HG03064 (cell line): ENCODE measurements at regions not wholly inside any gene's neighbourhood (a gene's known extent, or its start where the extent isn't known, plus 50 kb on each side); places are given as distances from the start of the nearest gene placed in this dataset.

Experiments used
- ATAC-seq: cut with Tn5 transposase; IDR thresholded peaks from one replicate; pipeline ENCODE4 v1.9.1; 2021; ENCODE audit warnings: low read depth; ENCODE audit not compliant: unreplicated experiment

DNA sequence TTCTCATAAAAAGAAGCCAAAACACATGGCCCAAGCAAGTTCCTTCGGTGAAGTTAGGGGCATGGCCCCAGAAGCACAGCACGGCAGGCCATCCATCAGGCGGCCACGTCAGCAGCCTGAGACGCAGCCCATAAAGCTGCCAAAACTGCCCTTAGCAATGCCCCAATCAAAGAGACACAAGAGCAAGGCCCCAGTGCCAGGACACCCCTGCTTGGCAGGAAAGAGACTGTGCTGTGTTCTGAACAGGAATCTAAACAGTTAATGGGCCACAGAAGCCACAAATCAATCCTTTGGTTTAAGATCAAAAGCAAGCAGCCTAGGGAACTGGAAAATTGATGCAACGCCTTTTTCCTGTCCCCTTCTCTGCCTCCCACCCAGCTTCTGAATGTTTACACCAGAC lies 497.0 kb upstream of the USP24 start:
- ATAC-seq = no peak

DNA sequence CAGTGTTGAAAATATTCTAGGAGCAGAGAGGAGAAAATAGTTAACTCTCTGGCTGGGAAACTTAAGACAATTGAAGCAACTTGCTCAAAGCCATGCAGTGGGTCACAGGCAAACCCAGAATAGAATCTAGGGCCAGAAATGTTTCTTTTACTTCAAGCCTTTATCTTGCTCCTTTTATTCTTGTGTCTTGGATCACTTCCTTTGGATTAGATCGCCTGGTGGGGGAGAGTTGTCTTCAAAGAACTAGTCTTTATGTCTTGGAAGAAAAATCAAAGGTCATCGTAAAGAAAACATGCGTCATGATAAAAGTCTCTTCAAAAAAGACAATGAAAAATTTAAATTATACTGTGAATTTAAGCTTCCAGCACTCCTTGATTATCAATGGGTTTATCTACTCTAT lies 493.6 kb upstream of the USP24 start:
- ATAC-seq = no peak

DNA sequence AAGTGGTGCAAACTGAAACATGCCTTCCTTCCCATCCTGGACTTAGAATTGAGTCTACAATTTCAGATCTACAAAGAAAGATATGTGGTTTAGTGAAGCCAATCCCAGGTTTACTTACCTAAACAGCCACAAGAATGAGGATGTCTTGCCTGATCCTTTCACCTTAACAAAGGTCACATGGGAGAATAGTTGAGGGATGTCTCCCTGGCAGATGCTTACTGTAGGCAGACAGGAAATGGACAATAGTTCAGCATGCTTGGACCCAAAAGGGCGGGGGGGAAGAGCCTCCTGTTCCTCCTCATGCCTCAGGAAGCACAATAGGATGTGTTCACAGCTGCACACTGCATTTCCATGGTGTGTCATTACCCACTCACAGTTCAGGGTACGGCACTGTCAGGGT lies 492.7 kb upstream of the USP24 start:
- ATAC-seq = no peak

DNA sequence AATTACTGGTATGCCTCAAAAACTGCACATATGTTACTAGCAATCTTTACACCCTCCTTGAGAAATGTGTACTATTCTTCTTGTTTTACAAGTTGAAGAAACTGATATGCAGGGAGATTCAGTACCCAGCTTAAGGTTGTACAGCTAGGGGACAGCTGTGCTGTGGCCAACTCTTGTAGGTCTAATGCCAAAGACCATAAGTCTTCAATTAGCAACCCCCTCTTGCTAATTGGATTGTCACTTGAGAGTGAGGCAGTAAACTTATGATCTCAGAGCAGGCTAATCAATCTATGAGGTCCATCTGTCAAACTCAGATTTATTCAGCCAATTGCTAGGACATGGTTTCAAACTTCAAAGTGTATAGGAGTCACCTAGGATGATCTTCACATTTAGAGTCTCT lies 492.0 kb upstream of the USP24 start:
- no peak for ATAC-seq

DNA sequence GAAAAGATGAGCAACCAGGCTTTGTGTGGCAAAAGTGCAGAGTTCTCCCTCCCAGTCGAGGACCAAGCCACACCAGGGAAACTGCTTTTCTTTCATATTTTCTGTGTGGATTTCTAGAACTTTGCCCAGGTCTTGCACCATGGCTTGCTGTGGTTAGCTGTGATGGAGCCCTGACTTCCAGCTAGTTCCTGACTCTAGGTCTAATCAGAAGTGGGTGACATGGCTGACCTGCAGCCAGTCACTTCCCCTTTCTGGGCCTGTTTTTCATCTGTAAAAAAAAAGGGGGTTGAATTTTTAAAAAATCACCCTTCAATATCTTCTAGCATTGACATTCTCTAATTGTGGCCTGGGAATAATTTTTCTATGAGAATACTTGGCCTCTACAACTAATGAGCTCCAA lies 491.2 kb upstream of the USP24 start:
- no peak for ATAC-seq

DNA sequence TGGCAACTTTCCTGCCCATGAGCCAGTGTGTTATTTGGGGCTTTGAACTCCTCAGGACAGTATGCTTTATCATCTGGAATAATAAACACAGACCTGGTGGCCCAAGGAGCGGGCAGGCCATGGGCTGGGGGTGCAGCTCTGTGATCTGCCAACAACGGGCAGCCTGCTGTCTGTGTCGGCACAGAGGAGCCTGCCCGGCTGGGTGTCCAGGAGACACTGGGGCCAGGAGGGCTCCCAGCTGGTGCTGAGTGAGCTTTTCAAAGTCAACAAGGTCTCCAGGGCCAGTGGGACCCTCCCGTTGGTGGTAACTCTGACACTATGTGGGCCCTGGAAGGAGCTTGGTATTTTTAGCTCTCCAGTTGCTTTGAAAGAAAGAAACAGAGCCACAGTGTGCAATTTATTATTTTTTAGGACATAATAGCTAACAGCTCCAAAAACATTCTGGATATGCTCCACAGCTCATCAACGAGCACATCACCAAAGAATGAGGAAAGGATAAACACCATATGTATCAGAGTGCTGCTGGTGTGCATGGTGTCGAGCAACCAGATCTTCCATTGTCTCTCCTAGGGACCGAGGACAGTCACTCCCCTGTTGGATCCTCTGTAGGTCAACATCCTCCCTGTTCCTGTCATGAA lies 488.7 kb upstream of the USP24 start:
- ATAC-seq = no peak

DNA sequence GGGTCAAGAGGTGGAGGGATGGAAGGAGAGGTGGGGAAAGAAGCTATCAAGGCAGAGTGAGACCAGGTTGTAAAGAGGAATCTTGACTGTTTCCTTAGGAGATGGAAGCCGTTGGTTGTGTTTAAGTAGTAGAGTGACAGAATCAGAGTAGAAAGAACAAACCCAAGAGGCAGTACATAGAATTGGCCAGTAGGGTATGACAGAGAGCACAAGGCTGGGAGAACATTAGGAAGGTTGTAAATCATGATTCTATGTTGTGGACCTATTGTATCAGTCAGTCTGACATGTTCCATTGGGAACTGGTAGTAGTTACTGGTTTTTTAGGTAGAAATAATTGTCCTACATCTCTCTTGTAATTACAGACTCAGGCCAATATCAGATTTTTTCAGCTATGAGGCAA lies 486.9 kb upstream of the USP24 start:
- ATAC-seq = no peak

DNA sequence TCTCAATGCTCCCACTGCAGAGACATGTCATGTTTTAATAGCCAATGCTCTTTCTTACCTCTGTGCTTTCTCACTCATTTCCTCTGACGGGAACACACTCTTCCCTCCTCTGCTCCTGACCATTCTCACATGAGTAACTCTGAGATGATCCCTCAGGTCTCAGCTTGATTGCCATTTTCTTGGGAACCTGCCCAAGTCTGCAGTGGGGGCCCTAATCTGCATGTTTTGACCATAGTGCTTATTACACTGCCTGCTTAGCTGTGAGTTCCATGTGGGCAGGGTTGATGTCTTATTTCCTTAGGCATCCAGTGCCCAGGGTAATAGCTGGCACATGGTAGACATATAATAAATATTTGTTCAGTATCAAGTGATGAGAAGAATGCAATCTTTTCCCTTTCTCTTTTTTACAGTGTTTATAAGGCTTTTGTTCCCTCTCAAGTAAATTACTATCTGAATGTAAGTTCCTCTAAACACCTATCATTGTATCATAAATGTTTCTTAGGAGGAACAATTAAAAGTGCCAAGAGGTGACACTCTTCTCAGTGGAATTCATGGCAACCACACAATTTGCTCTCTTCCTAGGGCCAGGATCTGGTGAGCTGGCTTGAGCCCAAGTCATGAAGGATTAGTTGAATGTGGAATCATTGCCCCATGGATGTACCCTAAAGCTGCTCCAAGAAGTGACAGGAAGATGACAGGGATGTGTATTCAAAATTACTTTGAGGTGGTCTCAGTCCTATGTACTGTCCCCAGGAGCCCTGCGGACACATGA lies 485.4 kb upstream of the USP24 start:
- ATAC-seq = no peak

DNA sequence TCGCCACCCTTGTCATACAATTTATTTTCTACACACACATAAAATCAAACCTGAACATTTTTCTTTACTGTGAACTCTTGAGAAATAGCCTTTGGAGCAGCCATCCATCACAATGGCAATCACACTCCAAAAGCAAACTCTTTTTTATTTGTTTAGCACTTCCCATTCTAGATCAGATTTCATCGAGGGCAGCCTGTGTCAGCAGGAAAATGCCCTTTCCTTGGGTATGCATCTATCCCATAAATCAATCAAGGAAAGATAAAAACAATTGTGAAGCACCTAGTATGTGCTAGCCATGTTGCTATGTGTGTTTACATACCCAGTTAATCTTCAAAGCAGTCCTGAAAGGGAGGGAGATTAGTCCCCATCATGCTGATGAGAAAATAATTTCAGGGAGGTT lies 484.1 kb upstream of the USP24 start:
- ATAC-seq = no peak

DNA sequence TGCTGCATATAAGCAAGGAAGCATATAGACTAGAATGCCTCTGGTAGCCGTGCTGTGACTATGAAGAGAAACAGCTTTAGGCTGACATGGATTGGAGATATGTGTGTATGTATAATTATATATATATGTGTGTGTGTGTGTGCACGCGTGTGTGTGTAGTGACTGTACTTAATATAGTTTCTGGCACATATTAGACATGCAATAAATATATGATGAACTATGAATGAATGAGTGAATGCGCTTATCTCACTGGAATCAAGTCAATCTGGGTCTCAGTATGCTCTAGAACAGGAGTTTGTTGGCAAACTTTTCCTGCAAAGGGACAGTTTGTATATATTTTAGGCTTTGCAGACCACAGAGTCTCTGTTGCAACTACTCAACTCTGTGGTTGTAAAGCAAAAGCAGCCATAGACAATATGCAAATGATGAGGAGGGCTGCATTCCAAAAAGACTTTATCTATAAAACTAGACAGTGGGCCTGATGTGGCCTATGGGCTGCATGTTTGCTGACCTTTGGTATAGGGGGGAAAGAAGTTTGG lies 482.9 kb upstream of the USP24 start:
- no peak for ATAC-seq

DNA sequence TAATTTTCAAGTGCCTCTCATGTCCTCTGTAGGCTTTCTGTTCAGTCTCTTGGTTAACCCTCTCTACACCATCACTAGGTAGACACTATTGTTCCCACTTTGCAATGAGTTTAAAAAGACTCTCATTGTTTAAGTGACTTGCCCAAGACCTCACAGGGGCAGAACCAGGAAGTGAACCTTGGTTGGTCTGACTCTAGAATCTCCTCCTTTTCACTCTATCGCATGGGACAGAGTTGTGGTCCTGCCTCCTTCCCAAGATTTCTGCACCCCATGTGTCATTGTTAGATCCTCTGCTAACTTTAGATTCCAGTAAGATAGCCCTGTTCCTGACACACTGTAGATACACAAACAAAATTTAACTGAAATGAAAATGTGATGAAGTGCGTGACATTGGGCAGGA lies 481.7 kb upstream of the USP24 start:
- ATAC-seq = no peak

DNA sequence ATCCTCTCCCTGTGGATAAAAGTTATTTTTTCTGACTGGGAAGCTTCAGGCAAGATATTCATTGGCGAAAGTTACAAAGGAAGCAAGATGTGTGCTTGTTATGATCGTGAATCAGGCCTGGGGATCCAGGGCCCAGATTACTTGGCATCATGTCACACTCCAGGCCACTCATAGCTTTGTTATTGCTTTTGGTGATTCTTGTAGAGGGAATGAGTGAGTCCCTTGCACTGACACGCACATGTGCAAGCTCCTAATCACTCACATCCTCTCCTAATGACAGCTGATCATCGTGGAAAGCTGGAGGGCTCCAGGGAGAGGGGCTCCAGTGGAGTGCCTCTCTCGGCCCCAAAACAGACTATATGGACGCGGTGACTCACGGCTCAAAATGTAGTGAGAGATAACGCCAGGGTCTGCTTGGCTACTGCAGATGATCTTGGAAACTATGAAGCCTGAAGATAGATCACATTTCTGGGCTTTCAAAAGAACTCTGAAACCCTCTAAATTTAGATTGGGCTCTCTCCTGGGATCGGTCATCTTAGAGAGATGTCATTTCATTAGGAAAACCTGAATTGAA lies 481.1 kb upstream of the USP24 start:
- ATAC-seq = no peak

DNA sequence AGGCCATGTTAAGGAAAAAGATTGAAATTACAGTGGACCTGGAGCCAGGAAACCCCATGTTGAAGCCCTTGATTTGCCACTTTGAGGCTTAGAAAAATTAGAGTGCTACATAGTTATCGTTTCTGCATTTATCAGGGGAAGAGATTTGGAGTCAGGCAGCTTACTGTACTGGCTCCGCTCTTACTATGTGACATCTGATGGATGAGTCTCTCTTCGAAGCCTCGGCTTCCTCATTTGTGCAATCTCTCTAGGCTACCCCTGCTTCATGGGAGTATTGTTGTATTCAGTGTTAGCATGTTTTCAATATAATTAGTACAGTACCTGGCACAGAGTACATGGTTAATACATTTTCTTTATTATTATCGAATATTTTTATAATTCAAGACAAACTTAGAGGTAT lies 480.4 kb upstream of the USP24 start:
- no peak for ATAC-seq

DNA sequence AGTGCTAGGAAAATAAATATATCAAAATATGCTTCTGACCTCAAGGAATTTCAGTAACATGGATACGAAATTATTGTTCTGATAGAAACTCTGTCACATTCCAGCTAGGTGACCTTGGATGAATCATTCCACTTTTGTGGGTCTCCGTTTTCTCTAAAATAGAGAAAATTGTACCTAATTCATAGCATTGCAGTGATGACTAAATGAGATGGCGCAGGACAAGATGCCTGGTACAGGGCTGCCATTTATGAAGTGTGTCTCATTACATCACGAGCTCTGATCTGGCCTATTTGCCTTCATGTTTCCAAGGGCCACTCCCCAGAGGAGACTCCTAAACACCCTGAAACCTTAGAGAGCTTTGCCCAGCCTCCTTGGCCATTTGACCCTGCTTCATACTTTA lies 480.0 kb upstream of the USP24 start:
- ATAC-seq = no peak

DNA sequence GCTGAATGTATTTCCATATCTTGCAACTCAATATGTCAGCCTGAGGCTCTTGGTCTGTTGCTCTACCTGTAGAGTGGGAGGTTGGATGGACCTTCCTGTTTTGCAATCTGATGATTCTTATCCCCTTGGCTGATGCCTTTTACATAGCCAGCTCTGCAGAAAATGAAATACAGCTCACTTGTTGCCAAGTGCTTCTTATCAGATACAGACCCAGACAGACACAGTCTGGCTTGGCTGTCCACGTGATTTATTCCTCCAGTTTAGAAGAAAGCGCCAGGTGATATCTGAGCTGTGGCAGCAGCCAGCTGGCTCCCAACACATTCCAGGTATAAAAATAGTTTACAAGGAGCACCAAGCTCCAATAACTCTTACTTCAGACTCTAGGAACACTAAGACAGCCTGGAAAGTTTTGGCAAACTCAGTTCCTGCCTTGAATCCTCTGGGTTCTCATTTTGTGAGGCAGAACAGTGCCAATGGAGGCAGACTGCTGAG lies 479.2 kb upstream of the USP24 start:
- ATAC-seq = no peak

DNA sequence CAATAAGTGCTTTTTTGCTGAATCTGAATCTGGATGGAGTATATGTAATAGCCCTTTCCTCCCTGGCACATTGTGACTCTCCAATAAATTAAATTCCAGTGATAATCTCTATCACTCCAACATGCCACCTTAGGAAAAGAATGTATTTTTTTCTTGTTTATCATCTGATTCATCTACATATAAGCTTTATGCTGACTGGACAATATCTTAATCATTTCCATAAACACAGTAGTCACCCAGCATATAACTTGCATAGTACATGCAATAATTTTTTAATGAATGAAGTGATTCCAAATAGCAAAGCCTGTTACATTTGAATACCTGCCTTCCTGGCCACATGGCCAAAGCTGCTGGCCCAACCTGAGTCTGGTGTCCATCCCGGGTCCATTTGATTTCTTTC lies 477.6 kb upstream of the USP24 start:
- no peak for ATAC-seq

DNA sequence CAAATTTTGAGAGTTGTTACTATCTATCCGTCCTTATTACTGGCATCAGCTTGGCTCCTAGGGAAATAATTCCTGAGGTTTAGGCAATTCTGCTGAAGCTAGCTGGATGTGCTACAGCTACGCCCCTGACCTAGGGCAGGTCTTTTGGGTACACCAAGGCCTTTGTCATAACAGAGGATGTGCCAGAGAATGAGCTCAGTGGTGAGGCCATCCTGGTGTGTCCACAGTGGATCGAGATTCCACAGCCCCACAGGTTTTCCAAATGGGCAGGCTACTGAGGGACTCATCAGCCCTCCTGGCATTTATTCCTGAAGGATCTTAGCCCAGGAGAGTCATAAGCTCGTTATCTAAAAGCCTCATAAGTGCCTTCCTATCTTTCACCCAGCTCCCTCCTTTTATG lies 475.2 kb upstream of the USP24 start:
- ATAC-seq = no peak

DNA sequence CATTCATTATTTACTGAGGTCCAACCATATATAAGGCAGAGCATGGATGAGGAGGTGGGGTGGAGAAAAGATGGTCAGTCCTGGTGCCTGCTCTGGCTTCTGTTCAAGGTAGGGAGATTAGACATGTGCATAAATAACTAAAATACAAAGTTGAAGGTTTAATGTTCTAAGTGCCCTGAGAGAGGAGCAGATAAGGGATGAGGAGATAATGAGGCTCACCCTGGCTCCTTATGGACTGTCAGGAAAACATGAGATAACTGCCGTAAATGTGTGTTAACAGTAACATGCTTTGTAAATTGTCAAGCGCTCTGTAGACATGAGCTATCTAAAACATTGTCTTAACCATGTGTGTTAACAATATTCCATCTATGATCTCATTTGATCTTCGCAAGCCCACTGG lies 474.6 kb upstream of the USP24 start:
- ATAC-seq = no peak

DNA sequence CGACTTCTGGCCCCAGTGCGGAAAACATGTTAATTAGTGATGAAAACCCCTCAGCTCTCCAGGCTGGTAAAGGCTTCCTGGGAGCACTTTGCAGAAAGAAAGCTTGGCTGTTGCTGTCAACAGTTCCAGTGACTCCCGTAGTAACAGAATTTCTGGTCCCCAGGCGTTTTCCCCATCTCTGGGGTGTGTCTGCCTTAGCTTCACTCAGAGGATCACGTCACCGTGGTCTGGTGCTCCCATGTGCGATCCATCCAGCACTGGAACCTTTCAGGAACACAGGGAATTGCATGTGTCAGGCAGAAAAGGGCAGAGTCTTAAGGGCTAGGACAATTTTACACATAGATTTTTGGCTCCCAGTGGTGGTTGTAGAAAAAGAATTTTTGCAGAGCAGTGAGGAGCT lies 470.4 kb upstream of the USP24 start:
- no peak for ATAC-seq

DNA sequence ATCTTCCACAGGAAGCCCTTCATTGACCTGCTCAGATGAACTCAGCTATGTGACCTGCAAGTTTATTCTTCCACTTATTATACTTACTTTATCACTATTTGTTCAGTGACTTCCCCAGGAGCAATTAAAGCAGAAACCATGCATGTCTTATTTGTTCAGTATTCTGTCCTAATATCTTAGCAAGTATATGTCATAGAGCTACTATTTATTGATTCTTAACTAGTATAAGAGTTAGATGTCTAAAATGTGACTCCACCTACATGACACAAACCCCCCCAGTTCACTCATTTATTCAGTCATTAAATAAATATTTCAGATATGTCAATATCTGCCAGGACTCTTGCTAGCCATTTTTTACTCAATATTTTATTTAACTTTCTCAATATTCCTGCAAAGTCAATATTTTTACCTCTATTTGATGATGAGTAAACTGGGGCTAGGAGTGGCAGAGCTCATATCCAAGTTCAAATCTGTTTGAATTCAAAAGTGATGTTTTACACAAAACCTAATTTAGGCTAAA lies 469.0 kb upstream of the USP24 start:
- no peak for ATAC-seq

DNA sequence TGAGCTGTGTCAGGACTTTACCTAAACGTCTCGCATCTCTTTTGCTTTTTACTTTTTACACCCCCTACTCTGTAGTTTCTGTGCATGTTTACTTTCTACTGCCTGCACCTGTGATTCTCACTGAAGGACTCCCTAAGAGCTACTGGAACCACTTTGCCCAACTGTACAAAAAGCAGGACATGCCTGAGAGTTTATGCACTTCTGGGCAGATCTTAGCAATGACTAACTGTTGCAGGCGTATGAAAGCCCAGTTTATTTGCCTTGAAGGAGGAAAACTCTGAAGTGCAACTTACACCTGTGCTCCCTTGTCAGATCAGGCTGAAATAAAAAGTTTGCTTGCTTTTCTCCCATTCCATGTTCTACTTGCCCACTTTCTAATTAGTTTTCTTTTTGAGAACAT lies 467.0 kb upstream of the USP24 start:
- no peak for ATAC-seq

DNA sequence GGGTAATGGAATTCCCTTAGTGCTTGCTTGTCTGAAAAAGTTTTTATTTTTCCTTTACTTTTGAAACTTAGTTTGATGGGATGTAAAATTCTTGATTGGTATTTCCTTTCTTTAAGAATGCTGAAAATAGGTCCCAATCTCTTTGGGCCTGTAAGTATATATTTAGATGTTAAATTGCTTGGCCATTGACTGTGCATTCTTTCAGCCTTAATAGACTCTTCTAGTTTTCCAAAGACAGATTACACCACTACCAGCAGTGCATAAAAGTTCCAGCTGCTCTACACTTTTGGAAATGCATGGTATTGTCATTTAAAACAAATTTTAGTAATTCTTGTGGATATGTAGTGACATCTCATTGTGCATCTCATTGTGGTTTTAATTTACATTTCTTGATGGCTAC lies 464.8 kb upstream of the USP24 start:
- ATAC-seq = no peak
